GM12875 (cell line): ENCODE measurements at regions not wholly inside any gene's neighbourhood (a gene's known extent, or its start where the extent isn't known, plus 50 kb on each side); places are given as distances from the start of the nearest gene placed in this dataset.

Experiments used
- H3K4me3 ChIP-seq: one replicate; pipeline ENCODE4 v1.5.1; 2011; ENCODE audit warnings: low read depth, low read length, control low read depth
- CTCF ChIP-seq: IDR thresholded peaks from 2 replicates; pipeline ENCODE4 v1.5.1; 2011; ENCODE audit warnings: low read depth, mild to moderate bottlenecking, control low read depth, inconsistent platforms, low read length, moderate library complexity, borderline replicate concordance; ENCODE audit not compliant: insufficient read depth

DNA sequence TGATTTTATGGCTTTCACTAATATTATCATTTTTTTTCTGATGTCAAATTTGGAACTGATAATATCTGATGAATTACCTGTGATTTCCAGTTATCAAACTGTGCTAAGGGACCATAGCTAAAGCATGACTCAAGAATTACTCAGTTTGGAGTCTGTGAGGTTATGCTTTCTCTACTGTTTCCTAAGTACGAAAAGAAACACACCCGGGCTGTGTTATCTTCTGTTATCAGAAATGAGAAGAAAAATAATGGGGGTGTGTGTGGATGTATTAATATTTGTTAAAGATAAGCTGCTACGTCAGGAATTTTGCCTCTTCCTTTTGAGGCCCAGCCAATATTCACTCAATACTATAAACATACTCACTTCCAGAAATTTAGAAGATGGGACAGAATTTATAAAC, 1401.9 kb upstream of the FLRT2 start:
- no peak overlapping the region for H3K4me3 ChIP-seq
- no peak for TF ChIP-seq CTCF

DNA sequence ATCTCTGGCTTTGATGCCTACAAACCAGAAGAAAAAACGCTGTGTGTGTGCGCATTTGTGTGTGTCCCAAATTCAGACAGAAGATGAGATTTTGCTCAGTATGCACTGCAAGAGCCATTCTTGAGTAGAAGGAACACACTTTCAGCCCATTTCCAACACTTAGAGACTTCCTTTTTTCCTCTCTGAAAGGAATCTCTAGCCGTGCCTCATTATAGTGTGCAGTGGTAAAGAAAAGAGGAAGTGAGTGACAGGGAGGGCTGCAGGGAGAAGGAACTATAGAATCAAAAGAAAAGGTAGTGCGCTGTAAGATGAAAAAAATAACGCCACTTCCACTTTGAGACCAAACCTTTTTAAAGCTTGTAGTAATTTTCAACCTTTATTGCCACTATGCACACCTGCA, 1400.9 kb upstream of the FLRT2 start:
- no peak overlapping the region for H3K4me3 ChIP-seq
- TF ChIP-seq CTCF, result no peak

- no peak overlapping the region for H3K4me3 ChIP-seq
- no peak for TF ChIP-seq CTCF
These were observed 1400.0 kb upstream of the FLRT2 start for GRCh38 chr14:84129941-84130340.

- no peak overlapping the region for H3K4me3 ChIP-seq
- TF ChIP-seq CTCF, result no peak
These were observed 1398.0 kb upstream of the FLRT2 start for GRCh38 chr14:84131924-84132323.

DNA sequence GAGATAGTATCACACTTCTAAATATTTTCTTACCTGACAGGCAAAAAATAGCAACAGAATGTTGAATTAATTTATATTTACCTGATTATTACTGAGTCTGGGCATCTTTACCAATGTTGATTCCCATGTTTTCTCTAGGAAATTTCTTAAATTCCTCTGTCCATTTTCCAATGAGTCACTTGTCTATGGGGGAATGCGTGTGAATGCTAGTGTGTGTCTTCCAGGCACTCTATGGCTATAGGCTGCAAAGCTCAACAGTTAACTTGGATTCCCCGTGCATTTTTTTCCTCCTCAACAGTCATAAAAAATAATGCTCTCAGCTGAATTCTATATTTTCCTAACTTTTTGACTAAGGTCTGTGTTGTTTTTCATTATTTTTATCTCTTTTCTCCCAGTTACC, 1385.8 kb upstream of the FLRT2 start:
- H3K4me3 ChIP-seq, result no peak overlapping the region
- TF ChIP-seq CTCF, result no peak

DNA sequence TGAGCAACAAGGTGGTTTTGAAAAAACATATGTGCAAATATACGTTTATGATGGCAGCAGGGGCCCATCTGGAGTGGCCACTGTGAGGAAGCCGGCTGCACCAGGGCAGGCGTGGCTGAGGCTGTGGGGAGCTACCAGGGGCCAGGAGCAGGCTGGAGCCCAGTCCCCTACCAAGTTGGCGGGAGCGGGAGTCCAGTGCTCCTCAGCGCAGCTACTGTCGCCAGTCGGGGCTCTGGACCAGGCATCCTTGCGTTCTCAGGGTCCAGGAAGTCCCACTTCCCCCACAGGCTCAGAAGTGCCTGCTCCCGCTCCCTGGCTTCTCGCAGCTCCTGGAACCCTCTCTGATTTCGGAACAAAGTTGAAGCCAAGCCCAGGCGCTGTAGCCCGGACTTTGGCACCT, 1377.5 kb upstream of the FLRT2 start:
- TF ChIP-seq CTCF, result no peak
- H3K4me3 ChIP-seq, result no peak overlapping the region

GRCh38 chr14:84162633-84163032, 1367.3 kb upstream of the FLRT2 start:
- no peak overlapping the region for H3K4me3 ChIP-seq
- no peak for TF ChIP-seq CTCF
